Skeletal muscle satellite cell (primary cell): ENCODE measurements at regions not wholly inside any gene's neighbourhood (a gene's known extent, or its start where the extent isn't known, plus 50 kb on each side); places are given as distances from the start of the nearest gene placed in this dataset.

Source experiments
- H3K27me3 ChIP-seq: 2 replicates; pipeline ENCODE4 v1.7.0; 2013; ENCODE audit warnings: low read length; ENCODE audit not compliant: control insufficient read depth, insufficient read depth
- H3K36me3 ChIP-seq: 2 replicates; pipeline ENCODE4 v1.7.0; 2013; ENCODE audit warnings: mild to moderate bottlenecking, control low read depth, low read length; ENCODE audit not compliant: insufficient read depth
- H3K4me1 ChIP-seq: 2 replicates; pipeline ENCODE4 v1.7.0; 2013; ENCODE audit warnings: low read length; ENCODE audit not compliant: control insufficient read depth, insufficient read depth
- H3K4me2 ChIP-seq: 2 replicates; pipeline ENCODE4 v1.7.0; 2013; ENCODE audit warnings: mild to moderate bottlenecking, low read length
- H3K4me3 ChIP-seq: 2 replicates; pipeline ENCODE4 v1.7.0; 2013; ENCODE audit warnings: low read length
- H3K9ac ChIP-seq: 2 replicates; pipeline ENCODE4 v1.7.0; 2013; ENCODE audit warnings: mild to moderate bottlenecking, low read depth, low read length, moderate library complexity
- H3K9me3 ChIP-seq: replicated peaks from 2 replicates; pipeline ENCODE4 v1.7.0; 2013; ENCODE audit warnings: mild to moderate bottlenecking, control low read depth, low read length

GRCh38 chr5:2283481-2284045 is 400.8 kb upstream of the IRX4 start:
- Histone ChIP-seq H3K4me2 (no peak overlapping the region), H3K4me3 (no peak overlapping the region), H3K9ac (no peak overlapping the region), H3K4me1 (no peaks in the 10 kb centered on the region), H3K9me3 (peaks cover 5% of the 10 kb centered on the region), H3K27me3 (no peaks in the 10 kb centered on the region), H3K36me3 (no peaks in the 10 kb centered on the region)

GRCh38 chr5:2282893-2283292 is 400.2 kb upstream of the IRX4 start:
- no peaks in the 10 kb centered on the region for H3K4me1 ChIP-seq

GRCh38 chr5:2282034-2282690 is 399.4 kb upstream of the IRX4 start:
- no peaks in the 10 kb centered on the region for H3K4me1 ChIP-seq
- H3K4me2 ChIP-seq = no peak overlapping the region
- H3K9ac ChIP-seq = no peak overlapping the region
- H3K27me3 ChIP-seq = no peaks in the 10 kb centered on the region
- H3K4me3 ChIP-seq = no peak overlapping the region
- no peaks in the 10 kb centered on the region for H3K36me3 ChIP-seq
- H3K9me3 ChIP-seq = peaks cover 5% of the 10 kb centered on the region

More at GRCh38 chr5:2282893-2283292, 400.2 kb upstream of the IRX4 start:
- Histone ChIP-seq H3K27me3 (no peaks in the 10 kb centered on the region), H3K36me3 (no peaks in the 10 kb centered on the region), H3K4me3 (no peak overlapping the region), H3K4me2 (no peak overlapping the region), H3K9ac (no peak overlapping the region), H3K9me3 (peaks cover 5% of the 10 kb centered on the region)

- Histone ChIP-seq H3K36me3 (no peaks in the 10 kb centered on the region), H3K4me3 (no peak overlapping the region), H3K9ac (no peak overlapping the region), H3K4me2 (no peak overlapping the region), H3K9me3 (peaks cover 7% of the 10 kb centered on the region), H3K4me1 (no peaks in the 10 kb centered on the region), H3K27me3 (no peaks in the 10 kb centered on the region)
These were observed 398.7 kb upstream of the IRX4 start for GRCh38 chr5:2281446-2281845.

- no peak overlapping the region for H3K4me3 ChIP-seq
- H3K9ac ChIP-seq = no peak overlapping the region
- H3K9me3 ChIP-seq = peaks cover 2% of the 10 kb centered on the region
- no peaks in the 10 kb centered on the region for H3K4me1 ChIP-seq
- no peaks in the 10 kb centered on the region for H3K36me3 ChIP-seq
- no peak overlapping the region for H3K4me2 ChIP-seq
- H3K27me3 ChIP-seq = no peaks in the 10 kb centered on the region
These were observed 397.6 kb upstream of the IRX4 start for GRCh38 chr5:2280318-2280717.

GRCh38 chr5:2278825-2279456 is 396.2 kb upstream of the IRX4 start:
- no peaks in the 10 kb centered on the region for H3K4me1 ChIP-seq

GRCh38 chr5:2277886-2278285 is 395.2 kb upstream of the IRX4 start:
- H3K27me3 ChIP-seq = no peaks in the 10 kb centered on the region
- H3K4me2 ChIP-seq = no peak overlapping the region
- peaks cover 2% of the 10 kb centered on the region for H3K9me3 ChIP-seq
- H3K9ac ChIP-seq = no peak overlapping the region
- H3K4me1 ChIP-seq = no peaks in the 10 kb centered on the region
- no peak overlapping the region for H3K4me3 ChIP-seq
- H3K36me3 ChIP-seq = no peaks in the 10 kb centered on the region

More at GRCh38 chr5:2278825-2279456, 396.2 kb upstream of the IRX4 start:
- Histone ChIP-seq H3K9me3 (peaks cover 2% of the 10 kb centered on the region), H3K4me3 (no peak overlapping the region), H3K9ac (no peak overlapping the region), H3K27me3 (no peaks in the 10 kb centered on the region), H3K4me2 (no peak overlapping the region), H3K36me3 (no peaks in the 10 kb centered on the region)

- Histone ChIP-seq H3K36me3 (no peaks in the 10 kb centered on the region), H3K9me3 (peaks cover 2% of the 10 kb centered on the region), H3K27me3 (no peaks in the 10 kb centered on the region), H3K4me1 (no peaks in the 10 kb centered on the region), H3K9ac (no peak overlapping the region), H3K4me2 (no peak overlapping the region), H3K4me3 (no peak overlapping the region)
These were observed 393.4 kb upstream of the IRX4 start for GRCh38 chr5:2276101-2276500.

GRCh38 chr5:2272755-2273154 is 390.0 kb upstream of the IRX4 start:
- Histone ChIP-seq H3K4me1 (no peaks in the 10 kb centered on the region), H3K9ac (no peak overlapping the region), H3K4me3 (no peak overlapping the region), H3K9me3 (peaks cover 2% of the 10 kb centered on the region), H3K4me2 (no peak overlapping the region), H3K27me3 (no peaks in the 10 kb centered on the region), H3K36me3 (no peaks in the 10 kb centered on the region)

GRCh38 chr5:2272039-2272438 is 389.3 kb upstream of the IRX4 start:
- Histone ChIP-seq H3K36me3 (no peaks in the 10 kb centered on the region), H3K9ac (no peak overlapping the region), H3K4me3 (no peak overlapping the region), H3K4me2 (no peak overlapping the region), H3K4me1 (no peaks in the 10 kb centered on the region), H3K9me3 (peaks cover 2% of the 10 kb centered on the region), H3K27me3 (no peaks in the 10 kb centered on the region)

- Histone ChIP-seq H3K27me3 (no peaks in the 10 kb centered on the region), H3K4me2 (no peak overlapping the region), H3K9me3 (no peaks in the 10 kb centered on the region), H3K36me3 (no peaks in the 10 kb centered on the region), H3K4me3 (no peak overlapping the region), H3K9ac (no peak overlapping the region), H3K4me1 (no peaks in the 10 kb centered on the region)
These were observed 388.6 kb upstream of the IRX4 start for GRCh38 chr5:2271316-2271715.

- no peak overlapping the region for H3K4me3 ChIP-seq
- no peaks in the 10 kb centered on the region for H3K9me3 ChIP-seq
- H3K4me2 ChIP-seq = no peak overlapping the region
- H3K36me3 ChIP-seq = no peaks in the 10 kb centered on the region
- H3K27me3 ChIP-seq = no peaks in the 10 kb centered on the region
- H3K9ac ChIP-seq = no peak overlapping the region
- no peaks in the 10 kb centered on the region for H3K4me1 ChIP-seq
These were observed 387.7 kb upstream of the IRX4 start for GRCh38 chr5:2270467-2270866.
